ENCODE measurements at regions not wholly inside any gene's neighbourhood (a gene's known extent, or its start where the extent isn't known, plus 50 kb on each side); places are given as distances from the start of the nearest gene placed in this dataset.
"Not testable (repeated sequence)": the region's sequence is repeated elsewhere in the genome, so short reads cannot be mapped to it uniquely, and the experiment has no call there.

- no peak for DNase-seq
These were observed 243.3 kb upstream of the FOXK1 start for GRCh38 chr7:4438723-4439245.

- DNase-seq, result no peak
These were observed 242.7 kb upstream of the FOXK1 start for GRCh38 chr7:4439444-4439843.

- DNase-seq, result no peak
These were observed 238.0 kb upstream of the FOXK1 start for GRCh38 chr7:4444106-4444505.

- no peak for DNase-seq
These were observed 236.3 kb upstream of the FOXK1 start for GRCh38 chr7:4445777-4446176.

GRCh38 chr7:4449263-4449662, 232.8 kb upstream of the FOXK1 start:
- DNase-seq, result no peak

GRCh38 chr7:4450483-4450882, 231.6 kb upstream of the FOXK1 start:
- DNase-seq, result no peak

- DNase-seq, result no peak
These were observed 221.5 kb upstream of the FOXK1 start for GRCh38 chr7:4460597-4460996.

- no peak for DNase-seq
These were observed 220.6 kb upstream of the FOXK1 start for GRCh38 chr7:4461531-4461930.

- no peak for DNase-seq
These were observed 213.6 kb upstream of the FOXK1 start for GRCh38 chr7:4468320-4469102.

- no peak for DNase-seq
These were observed 211.8 kb upstream of the FOXK1 start for GRCh38 chr7:4470246-4470645.

GRCh38 chr7:4472728-4473127, 209.4 kb upstream of the FOXK1 start:
- DNase-seq, result no peak

GRCh38 chr7:4479367-4480039, 202.6 kb upstream of the FOXK1 start:
- peak; percentile 4 for DNase-seq

GRCh38 chr7:4480131-4480530, 202.0 kb upstream of the FOXK1 start:
- DNase-seq, result not testable (repeated sequence)

GRCh38 chr7:4483851-4484250, 198.2 kb upstream of the FOXK1 start:
- DNase-seq, result no peak

GRCh38 chr7:4484545-4484944, 197.6 kb upstream of the FOXK1 start:
- DNase-seq, result no peak

GRCh38 chr7:4486907-4487306, 195.2 kb upstream of the FOXK1 start:
- DNase-seq, result no peak

- DNase-seq, result not testable (repeated sequence)
These were observed 185.2 kb upstream of the FOXK1 start for GRCh38 chr7:4496911-4497310.

- DNase-seq, result no peak
These were observed 181.3 kb upstream of the FOXK1 start for GRCh38 chr7:4500812-4501211.

- not testable (repeated sequence) for DNase-seq
These were observed 174.2 kb upstream of the FOXK1 start for GRCh38 chr7:4507886-4508285.

GRCh38 chr7:4513450-4513849, 168.6 kb upstream of the FOXK1 start:
- DNase-seq, result no peak

- DNase-seq, result no peak
These were observed 162.1 kb upstream of the FOXK1 start for GRCh38 chr7:4519819-4520520.

- no peak for DNase-seq
These were observed 158.9 kb upstream of the FOXK1 start for GRCh38 chr7:4523219-4523618.

GRCh38 chr7:4523873-4524272, 158.2 kb upstream of the FOXK1 start:
- DNase-seq, result no peak

- no peak for DNase-seq
These were observed 156.2 kb upstream of the FOXK1 start for GRCh38 chr7:4525884-4526283.
